ENCODE measurements at regions not wholly inside any gene's neighbourhood (a gene's known extent, or its start where the extent isn't known, plus 50 kb on each side); places are given as distances from the start of the nearest gene placed in this dataset.
"Not testable (repeated sequence)": the region's sequence is repeated elsewhere in the genome, so short reads cannot be mapped to it uniquely, and the experiment has no call there.

DNA sequence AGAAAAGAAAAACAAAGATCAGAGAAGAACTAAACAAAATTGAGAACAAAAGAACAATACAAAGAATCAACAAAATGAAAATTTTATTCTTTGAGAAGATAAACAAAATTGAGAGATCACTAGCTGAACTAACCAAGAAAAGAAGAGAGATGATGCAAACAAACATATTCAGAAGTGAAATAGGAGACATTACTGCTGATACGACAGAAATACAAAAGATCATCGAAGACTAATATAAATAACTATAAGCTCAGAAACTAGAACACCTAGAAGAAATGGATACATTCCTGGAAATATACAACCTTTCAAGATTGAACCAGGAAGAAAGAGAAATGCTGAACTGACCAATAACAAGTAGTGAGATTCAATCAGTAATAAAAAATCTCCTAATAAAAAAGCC is 533.1 kb upstream of the PPP2R3A start:
- no peak for DNase-seq
- no peak overlapping the region for H3K4me3 ChIP-seq (ENCODE audit: low read depth in 1 of 2, low read length in 2 of 2)
- no peak overlapping the region for H3K9ac ChIP-seq (ENCODE audit: low read depth, low read length)
- no peaks in the 10 kb centered on the region for H3K4me1 ChIP-seq (ENCODE audit: insufficient read depth, low read length)
- TF ChIP-seq CTCF (IDR thresholded peaks at IDR 0.05; ENCODE audit: borderline replicate concordance, extremely low read depth, low read length, poor library complexity, severe bottlenecking) (no peak), EZH2 (IDR thresholded peaks at IDR 0.05; ENCODE audit: borderline replicate concordance, low read depth, low read length, severe bottlenecking) (no peak)
- no peak for ATAC-seq (ENCODE audit: insufficient read depth, low read depth)
- H2AFZ ChIP-seq (ENCODE audit: low read depth, low read length), result no peak overlapping the region
- H4K20me1 ChIP-seq (ENCODE audit: insufficient read depth, low read length), result no peaks in the 10 kb centered on the region
- H3K27me3 ChIP-seq (ENCODE audit: insufficient read depth, low read length, poor library complexity), result no peaks in the 10 kb centered on the region
- no peaks in the 10 kb centered on the region for H3K9me3 ChIP-seq (ENCODE audit: insufficient read depth, low read length, severe bottlenecking)
- no peaks in the 10 kb centered on the region for H3K79me2 ChIP-seq (ENCODE audit: insufficient read depth, low read length)
- no peaks in the 10 kb centered on the region for H3K36me3 ChIP-seq (ENCODE audit: insufficient read depth, low read length)
- H3K27ac ChIP-seq (ENCODE audit: low read length), result no peak overlapping the region
- H3K4me2 ChIP-seq (ENCODE audit: insufficient read depth, low read length), result no peak overlapping the region

- not testable (repeated sequence) for DNase-seq; H3K36me3 ChIP-seq (ENCODE audit: insufficient read depth, low read length); H3K4me3 ChIP-seq (ENCODE audit: low read depth in 1 of 2, low read length in 2 of 2); H3K9me3 ChIP-seq (ENCODE audit: insufficient read depth, low read length, severe bottlenecking); H3K4me1 ChIP-seq (ENCODE audit: insufficient read depth, low read length); H4K20me1 ChIP-seq (ENCODE audit: insufficient read depth, low read length); H2AFZ ChIP-seq (ENCODE audit: low read depth, low read length); H3K4me2 ChIP-seq (ENCODE audit: insufficient read depth, low read length); H3K27ac ChIP-seq (ENCODE audit: low read length); H3K79me2 ChIP-seq (ENCODE audit: insufficient read depth, low read length); ATAC-seq (ENCODE audit: insufficient read depth, low read depth); H3K9ac ChIP-seq (ENCODE audit: low read depth, low read length); H3K27me3 ChIP-seq (ENCODE audit: insufficient read depth, low read length, poor library complexity)
Observed at GRCh38 chr3:135438889-135439597, 526.5 kb upstream of the PPP2R3A start.

DNA sequence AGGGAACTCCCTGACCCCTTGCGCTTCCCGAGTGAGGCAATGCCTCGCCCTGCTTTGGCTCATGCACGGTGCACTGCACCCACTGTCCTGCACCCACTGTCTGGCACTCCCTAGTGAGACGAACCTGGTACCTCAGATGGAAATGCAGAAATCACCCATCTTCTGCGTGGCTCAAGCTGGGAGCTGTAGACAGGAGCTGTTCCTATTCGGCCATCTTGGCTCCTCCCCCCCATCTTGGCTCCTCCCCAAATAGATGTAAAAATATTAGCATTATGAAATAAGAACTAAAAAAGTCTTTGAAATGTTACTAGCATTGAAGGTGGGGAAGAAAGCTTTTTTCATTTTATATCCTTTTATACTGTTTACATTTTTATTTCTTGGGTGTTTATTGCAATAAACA is 525.9 kb upstream of the PPP2R3A start:
- H3K4me3 ChIP-seq (ENCODE audit: low read depth in 1 of 2, low read length in 2 of 2); H3K27ac ChIP-seq (ENCODE audit: low read length); H3K4me2 ChIP-seq (ENCODE audit: insufficient read depth, low read length); H3K9ac ChIP-seq (ENCODE audit: low read depth, low read length); DNase-seq; ATAC-seq (ENCODE audit: insufficient read depth, low read depth); H3K4me1 ChIP-seq (ENCODE audit: insufficient read depth, low read length); H3K79me2 ChIP-seq (ENCODE audit: insufficient read depth, low read length); H3K36me3 ChIP-seq (ENCODE audit: insufficient read depth, low read length); H2AFZ ChIP-seq (ENCODE audit: low read depth, low read length); H3K27me3 ChIP-seq (ENCODE audit: insufficient read depth, low read length, poor library complexity); H4K20me1 ChIP-seq (ENCODE audit: insufficient read depth, low read length); H3K9me3 ChIP-seq (ENCODE audit: insufficient read depth, low read length, severe bottlenecking): not testable (repeated sequence)

- H3K9ac ChIP-seq (ENCODE audit: low read depth, low read length), result no peak overlapping the region
- H3K27me3 ChIP-seq (ENCODE audit: insufficient read depth, low read length, poor library complexity), result no peaks in the 10 kb centered on the region
- no peaks in the 10 kb centered on the region for H4K20me1 ChIP-seq (ENCODE audit: insufficient read depth, low read length)
- DNase-seq (no peak), ATAC-seq (ENCODE audit: insufficient read depth, low read depth) (no peak)
- no peaks in the 10 kb centered on the region for H3K4me1 ChIP-seq (ENCODE audit: insufficient read depth, low read length)
- H2AFZ ChIP-seq (ENCODE audit: low read depth, low read length), result no peak overlapping the region
- H3K4me2 ChIP-seq (ENCODE audit: insufficient read depth, low read length), result no peak overlapping the region
- H3K27ac ChIP-seq (ENCODE audit: low read length), result no peak overlapping the region
- no peak for TF ChIP-seq CTCF (IDR thresholded peaks at IDR 0.05; ENCODE audit: borderline replicate concordance, extremely low read depth, low read length, poor library complexity, severe bottlenecking)
- TF ChIP-seq EZH2 (IDR thresholded peaks at IDR 0.05; ENCODE audit: borderline replicate concordance, low read depth, low read length, severe bottlenecking), result no peak
- H3K79me2 ChIP-seq (ENCODE audit: insufficient read depth, low read length), result no peaks in the 10 kb centered on the region
- H3K36me3 ChIP-seq (ENCODE audit: insufficient read depth, low read length), result no peaks in the 10 kb centered on the region
- no peaks in the 10 kb centered on the region for H3K9me3 ChIP-seq (ENCODE audit: insufficient read depth, low read length, severe bottlenecking)
- H3K4me3 ChIP-seq (ENCODE audit: low read depth in 1 of 2, low read length in 2 of 2), result no peak overlapping the region
Observed at GRCh38 chr3:135440233-135440632, 525.3 kb upstream of the PPP2R3A start.

All from DND-41 (cell line).